HepG2 (cell line): ENCODE measurements at regions not wholly inside any gene's neighbourhood (a gene's known extent, or its start where the extent isn't known, plus 50 kb on each side); places are given as distances from the start of the nearest gene placed in this dataset.

Experiments
- ATAC-seq: fragments of 200-7000 bp; cut with Tn5 transposase; 3 replicates; pipeline ENCODE4 v1.9.1; 2020; ENCODE audit warnings: mild to moderate bottlenecking, moderate library complexity
- BruUV-seq: library from RNA; stranded (reverse); fragments of 400-500 nt; replicated peaks from 2 replicates; lab custom pipeline; 2021; lab: Mats Ljungman, UMichigan
- CTCF ChIA-PET: fragments of 300-600 bp; formaldehyde crosslinking; extraction: SDS; loops from one replicate; lab custom pipeline; 2021; ENCODE audit warnings: low total read pairs, inconsistent platforms, low intra/inter-chr PET ratio; lab: Yijun Ruan, JAX
- POLR2A ChIA-PET: fragments of 350-600 bp; sonication (Branson Sonifier 250); formaldehyde crosslinking; loops from one replicate; lab custom pipeline; 2020; ENCODE audit warnings: antibody characterized with exemption, inconsistent platforms; lab: Yijun Ruan, JAX
- DNase-seq: peaks from one replicate; pipeline ENCODE4 v3.0.0-alpha.2; 2015; ENCODE audit warnings: low spot score
- FAIRE-seq: peaks from 3 replicates; lab custom pipeline; 2011; peaks lifted over from hg19 to GRCh38; lab: Jason Lieb, UNC
- H2AFZ ChIP-seq: one replicate; pipeline ENCODE4 v1.6.1; 2011; ENCODE audit warnings: low read length, inconsistent platforms
- H3K27ac ChIP-seq: fragments of 300-600 bp; 3 replicates; pipeline ENCODE4 v1.8.0; 2011; ENCODE audit warnings: mixed run types, mild to moderate bottlenecking, mixed read lengths, low read length, inconsistent platforms; ENCODE audit not compliant: insufficient read depth; ENCODE audit errors: extremely low read length
- H3K27me3 ChIP-seq, 2 experiments: fragments of 200-600 bp in 1 of 2; 2 replicates in 1 of 2; 3 replicates in 1 of 2; pipeline versions ENCODE4 v1.6.0 to v1.8.0; 2011; ENCODE audit warnings: low read length in 2 of 2, mild to moderate bottlenecking in 2 of 2, moderate library complexity in 2 of 2, inconsistent platforms in 1 of 2; ENCODE audit not compliant: insufficient read depth in 2 of 2, control insufficient read depth in 1 of 2
- H3K36me3 ChIP-seq, 2 experiments: fragments of 200-600 bp in 1 of 2; replicated peaks in 1 of 2; 2 replicates in 1 of 2; 3 replicates in 1 of 2; pipeline versions ENCODE4 v1.5.1 to v1.8.0; 2011; ENCODE audit warnings: low read length in 2 of 2, inconsistent platforms in 1 of 2; ENCODE audit not compliant: insufficient read depth in 2 of 2, control insufficient read depth in 1 of 2
- H3K4me1 ChIP-seq: 2 replicates; pipeline ENCODE4 v1.5.1; 2012; ENCODE audit warnings: low read length, inconsistent platforms; ENCODE audit not compliant: insufficient read depth
- H3K4me2 ChIP-seq: 2 replicates; pipeline ENCODE4 v1.6.0; 2011; ENCODE audit warnings: low read depth, low read length, inconsistent platforms
- H3K4me3 ChIP-seq, 3 experiments: fragments of 200-600 bp in 1 of 3; sonication (generic), shearing (Covaris generic) in 1 of 3; replicated peaks in 1 of 3; 2 replicates each; pipeline ENCODE4 v1.5.1; 2011 to 2016; ENCODE audit warnings: low read length in 3 of 3, inconsistent platforms in 2 of 3, low read depth in 2 of 3, mild to moderate bottlenecking in 2 of 3, control low read depth in 1 of 3, mixed read lengths in 1 of 3; ENCODE audit not compliant: insufficient read depth in 1 of 3
- H3K79me2 ChIP-seq: one replicate; pipeline ENCODE4 v1.6.1; 2011; ENCODE audit warnings: low read length, inconsistent platforms; ENCODE audit not compliant: insufficient read depth
- H3K9ac ChIP-seq: 2 replicates; pipeline ENCODE4 v1.6.0; 2011; ENCODE audit warnings: mild to moderate bottlenecking, low read depth, low read length, inconsistent platforms; ENCODE audit not compliant: insufficient read depth
- H3K9me3 ChIP-seq: 2 replicates; pipeline ENCODE4 v1.5.1; 2012; ENCODE audit warnings: mild to moderate bottlenecking, low read length
- H4K20me1 ChIP-seq: 2 replicates; pipeline ENCODE4 v1.6.0; 2011; ENCODE audit warnings: inconsistent platforms, mild to moderate bottlenecking, low read length, moderate library complexity; ENCODE audit not compliant: insufficient read depth
- DNMT3B ChIP-seq: conservative IDR thresholded peaks from 2 replicates; pipeline ENCODE4 v1.6.1; 2016; ENCODE audit warnings: missing biosample characterization, control low read depth
- FOXK2 ChIP-seq: fragments of 450-650 bp; IDR thresholded peaks from 2 replicates; pipeline ENCODE4 v1.6.1; 2016
- KAT8 ChIP-seq: IDR thresholded peaks from 2 replicates; pipeline ENCODE4 v1.6.1; 2016; ENCODE audit warnings: missing genetic modification reagents, missing compliant biosample characterization
- NR1H2 ChIP-seq: sonication (generic); formaldehyde crosslinking; IDR thresholded peaks from 2 replicates; pipeline ENCODE4 v1.8.1; 2022; ENCODE audit warnings: low read depth, missing genetic modification reagents, borderline replicate concordance
- NR2F2 ChIP-seq: IDR thresholded peaks from 2 replicates; pipeline ENCODE4 v1.6.1; 2012; ENCODE audit warnings: low read depth, inconsistent platforms, borderline replicate concordance
- TCF7 ChIP-seq: sonication (generic); IDR thresholded peaks from 2 replicates; pipeline ENCODE4 v1.6.1; 2016; ENCODE audit warnings: antibody characterized with exemption, low read depth
- ZNF343 ChIP-seq: sonication (generic); formaldehyde crosslinking; IDR thresholded peaks from 2 replicates; pipeline ENCODE4 v1.4.0; 2020; ENCODE audit warnings: mild to moderate bottlenecking, missing genetic modification reagents
- ZNF607 ChIP-seq: sonication (generic); formaldehyde crosslinking; IDR thresholded peaks from 2 replicates; pipeline ENCODE4 v1.5.1; 2020; ENCODE audit warnings: missing genetic modification reagents, mild to moderate bottlenecking, borderline replicate concordance
- ZNF841 ChIP-seq: sonication (generic); formaldehyde crosslinking; IDR thresholded peaks from 2 replicates; pipeline ENCODE4 v1.8.1; 2023; ENCODE audit warnings: missing genetic modification reagents, borderline replicate concordance
- WGBS: methylation state at CpG from one replicate; pipeline ENCODE4 v1.1.6; 2017; ENCODE audit warnings: low lambda C conversion rate; 5-methylcytosine and 5-hydroxymethylcytosine counted together
- in situ Hi-C: cut with HindIII; loops from 2 replicates; pipeline ENCODE4 v1.10.0; 2017; ENCODE audit warnings: low pct_unique_long_range_greater_than_20kb; ENCODE audit not compliant: extremely low pct_ligation_motif_present
- intact Hi-C: fragments of 100-400 bp; cut with micrococcal nuclease; formaldehyde crosslinking; loops from one replicate; pipeline ENCODE4 v1.10.0; 2022; ENCODE audit not compliant: unreplicated experiment
- TF ChIP-seq, protein P1 (sequence below): sonication (generic); formaldehyde crosslinking; IDR thresholded peaks from 2 replicates; pipeline ENCODE4 v1.5.0; 2020; ENCODE audit warnings: missing genetic modification reagents, mild to moderate bottlenecking, borderline replicate concordance
- TF ChIP-seq, protein P2 (sequence below): fragments of 450-650 bp; IDR thresholded peaks from 2 replicates; pipeline ENCODE4 v1.6.1; 2017; ENCODE audit warnings: mild to moderate bottlenecking
- TF ChIP-seq, protein P3 (sequence below): sonication (generic); formaldehyde crosslinking; IDR thresholded peaks from 2 replicates; pipeline ENCODE4 v1.5.0; 2020; ENCODE audit warnings: missing genetic modification reagents

DNA sequence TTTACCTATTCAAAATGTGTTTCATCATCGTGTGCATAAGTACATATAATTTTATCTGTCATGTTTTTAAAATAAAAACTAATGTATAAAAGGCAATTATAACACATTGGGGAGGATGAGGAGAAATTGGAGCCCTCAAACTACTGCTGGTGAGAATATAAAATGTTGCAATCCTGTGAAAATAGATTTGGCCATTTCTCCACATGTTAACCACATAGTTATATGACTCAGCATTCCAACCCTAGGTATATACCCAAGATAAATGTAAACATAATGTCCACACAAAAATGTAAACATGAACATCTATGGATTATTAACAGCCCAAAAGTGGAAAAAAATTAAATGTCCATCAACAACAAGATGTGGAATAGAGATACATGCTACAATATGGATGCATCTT, 928.0 kb upstream of the FAT3 start:
- no peak for TF ChIP-seq DNMT3B (CRISPR knock-in tag)
- no peak for TF ChIP-seq FOXK2
- TF ChIP-seq, protein P1, sequence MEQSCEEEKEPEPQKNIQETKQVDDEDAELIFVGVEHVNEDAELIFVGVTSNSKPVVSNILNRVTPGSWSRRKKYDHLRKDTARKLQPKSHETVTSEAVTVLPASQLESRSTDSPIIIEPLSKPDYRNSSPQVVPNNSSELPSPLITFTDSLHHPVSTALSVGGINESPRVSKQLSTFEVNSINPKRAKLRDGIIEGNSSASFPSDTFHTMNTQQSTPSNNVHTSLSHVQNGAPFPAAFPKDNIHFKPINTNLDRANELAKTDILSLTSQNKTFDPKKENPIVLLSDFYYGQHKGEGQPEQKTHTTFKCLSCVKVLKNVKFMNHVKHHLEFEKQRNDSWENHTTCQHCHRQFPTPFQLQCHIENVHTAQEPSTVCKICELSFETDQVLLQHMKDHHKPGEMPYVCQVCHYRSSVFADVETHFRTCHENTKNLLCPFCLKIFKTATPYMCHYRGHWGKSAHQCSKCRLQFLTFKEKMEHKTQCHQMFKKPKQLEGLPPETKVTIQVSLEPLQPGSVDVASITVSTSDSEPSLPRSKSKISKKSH (CRISPR knock-in tag): no peak
- TF ChIP-seq KAT8 (CRISPR knock-in tag): no peak
- no peak for TF ChIP-seq ZNF607 (CRISPR knock-in tag)
- TF ChIP-seq, protein P2, sequence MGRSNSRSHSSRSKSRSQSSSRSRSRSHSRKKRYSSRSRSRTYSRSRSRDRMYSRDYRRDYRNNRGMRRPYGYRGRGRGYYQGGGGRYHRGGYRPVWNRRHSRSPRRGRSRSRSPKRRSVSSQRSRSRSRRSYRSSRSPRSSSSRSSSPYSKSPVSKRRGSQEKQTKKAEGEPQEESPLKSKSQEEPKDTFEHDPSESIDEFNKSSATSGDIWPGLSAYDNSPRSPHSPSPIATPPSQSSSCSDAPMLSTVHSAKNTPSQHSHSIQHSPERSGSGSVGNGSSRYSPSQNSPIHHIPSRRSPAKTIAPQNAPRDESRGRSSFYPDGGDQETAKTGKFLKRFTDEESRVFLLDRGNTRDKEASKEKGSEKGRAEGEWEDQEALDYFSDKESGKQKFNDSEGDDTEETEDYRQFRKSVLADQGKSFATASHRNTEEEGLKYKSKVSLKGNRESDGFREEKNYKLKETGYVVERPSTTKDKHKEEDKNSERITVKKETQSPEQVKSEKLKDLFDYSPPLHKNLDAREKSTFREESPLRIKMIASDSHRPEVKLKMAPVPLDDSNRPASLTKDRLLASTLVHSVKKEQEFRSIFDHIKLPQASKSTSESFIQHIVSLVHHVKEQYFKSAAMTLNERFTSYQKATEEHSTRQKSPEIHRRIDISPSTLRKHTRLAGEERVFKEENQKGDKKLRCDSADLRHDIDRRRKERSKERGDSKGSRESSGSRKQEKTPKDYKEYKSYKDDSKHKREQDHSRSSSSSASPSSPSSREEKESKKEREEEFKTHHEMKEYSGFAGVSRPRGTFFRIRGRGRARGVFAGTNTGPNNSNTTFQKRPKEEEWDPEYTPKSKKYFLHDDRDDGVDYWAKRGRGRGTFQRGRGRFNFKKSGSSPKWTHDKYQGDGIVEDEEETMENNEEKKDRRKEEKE: no peak
- TF ChIP-seq TCF7: no peak
- no peak for TF ChIP-seq ZNF343 (CRISPR knock-in tag)
- TF ChIP-seq ZNF841 (CRISPR knock-in tag): no peak
- TF ChIP-seq NR2F2: no peak
- TF ChIP-seq, protein P3, sequence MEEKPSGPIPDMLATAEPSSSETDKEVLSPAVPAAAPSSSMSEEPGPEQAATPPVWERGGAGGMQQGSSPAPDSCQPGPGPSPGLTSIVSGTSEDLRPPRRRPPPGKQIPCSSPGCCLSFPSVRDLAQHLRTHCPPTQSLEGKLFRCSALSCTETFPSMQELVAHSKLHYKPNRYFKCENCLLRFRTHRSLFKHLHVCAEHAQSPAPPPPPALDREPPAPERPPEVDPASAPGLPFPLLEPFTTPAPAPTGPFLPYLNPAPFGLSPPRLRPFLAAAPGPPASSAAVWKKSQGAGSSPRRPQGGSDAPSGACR (CRISPR knock-in tag): no peak
- no peak for TF ChIP-seq NR1H2
- TF ChIP-seq, all 625 proteins: peak for 0
- Histone ChIP-seq H2AFZ (no peak overlapping the region), H3K36me3 (no peaks in the 10 kb centered on the region), H3K4me2 (no peak overlapping the region), H3K4me3 (no peak overlapping the region), H3K27ac (no peak overlapping the region), H3K4me1 (no peaks in the 10 kb centered on the region), H3K27me3 (no peaks in the 10 kb centered on the region), H3K9me3 (no peaks in the 10 kb centered on the region), H4K20me1 (no peaks in the 10 kb centered on the region), H3K79me2 (no peaks in the 10 kb centered on the region), H3K9ac (no peak overlapping the region)
- POLR2A ChIA-PET: no interaction called here
- 0% methylated on average over 1 of the region's 1 CpG for WGBS
- BruUV-seq: no TSS peak
- ATAC-seq (no peak), DNase-seq (no peak), FAIRE-seq (no peak)
- intact Hi-C loops (no loop called here), in situ Hi-C loops (no loop called here)
- CTCF ChIA-PET: no interaction called here
